Coronary artery (tissue), 2 donors: ENCODE measurements at regions not wholly inside any gene's neighbourhood (a gene's known extent, or its start where the extent isn't known, plus 50 kb on each side); places are given as distances from the start of the nearest gene placed in this dataset.
"Not testable (repeated sequence)": the region's sequence is repeated elsewhere in the genome, so short reads cannot be mapped to it uniquely, and the experiment has no call there.

Source experiments
- DNase-seq: peaks from one replicate; pipeline ENCODE4 v3.0.0-alpha.2; 2017; ENCODE audit warnings: low spot score
- H3K27ac ChIP-seq, 2 donors: fragments of 200-600 bp; sonication (generic); one replicate each; pipeline ENCODE4 v1.5.1; 2016 to 2019
- H3K4me3 ChIP-seq: fragments of 200-600 bp; sonication (generic); 2 replicates; pipeline ENCODE4 v1.5.1; 2016; ENCODE audit warnings: mild to moderate bottlenecking, moderate library complexity
- CTCF ChIP-seq: fragments of 200-600 bp; sonication (generic); IDR thresholded peaks from one replicate; pipeline ENCODE4 v1.5.1; 2019; ENCODE audit warnings: antibody characterized with exemption

GRCh38 chr5:17748941-17749340, 114.7 kb downstream of the TAF11L14 start:
- Histone ChIP-seq H3K27ac (no peak overlapping the region), H3K4me3 (no peak overlapping the region)
- no peak for DNase-seq
- no peak for TF ChIP-seq CTCF

GRCh38 chr5:17755406-17755805, 121.1 kb downstream of the TAF11L14 start:
- DNase-seq, H3K27ac ChIP-seq, H3K4me3 ChIP-seq: not testable (repeated sequence)

GRCh38 chr5:17761326-17761725, 127.1 kb downstream of the TAF11L14 start:
- no peak for DNase-seq
- TF ChIP-seq CTCF, result no peak
- H3K27ac ChIP-seq, result no peak overlapping the region
- no peak overlapping the region for H3K4me3 ChIP-seq

- Histone ChIP-seq H3K4me3 (no peak overlapping the region), H3K27ac (no peak overlapping the region)
- DNase-seq, result no peak
- TF ChIP-seq CTCF, result no peak
These were observed 129.0 kb downstream of the TAF11L14 start for GRCh38 chr5:17763301-17763700.

GRCh38 chr5:17766031-17766430, 131.8 kb downstream of the TAF11L14 start:
- no peak for DNase-seq
- no peak for TF ChIP-seq CTCF
- H3K4me3 ChIP-seq, result no peak overlapping the region
- no peak overlapping the region for H3K27ac ChIP-seq

GRCh38 chr5:17769277-17769676, 135.0 kb downstream of the TAF11L14 start:
- H3K4me3 ChIP-seq, result no peak overlapping the region
- no peak for DNase-seq
- no peak overlapping the region for H3K27ac ChIP-seq
- TF ChIP-seq CTCF, result no peak

GRCh38 chr5:17772232-17772631, 138.0 kb downstream of the TAF11L14 start:
- TF ChIP-seq CTCF, result no peak

GRCh38 chr5:17785774-17786173, 151.5 kb downstream of the TAF11L14 start:
- Histone ChIP-seq H3K27ac (no peak overlapping the region), H3K4me3 (no peak overlapping the region)
- DNase-seq, result no peak
- TF ChIP-seq CTCF, result no peak

More at GRCh38 chr5:17772232-17772631, 138.0 kb downstream of the TAF11L14 start:
- Histone ChIP-seq H3K27ac (no peak overlapping the region), H3K4me3 (no peak overlapping the region)
- DNase-seq, result no peak
